GM12892 (cell line): ENCODE measurements at regions not wholly inside any gene's neighbourhood (a gene's known extent, or its start where the extent isn't known, plus 50 kb on each side); places are given as distances from the start of the nearest gene placed in this dataset.

Source experiments
- POLR2A ChIP-seq: IDR thresholded peaks from 2 replicates; pipeline ENCODE4 v1.6.1; 2011; ENCODE audit warnings: low read depth, low read length, control low read depth
- POLR2AphosphoS5 ChIP-seq: IDR thresholded peaks from 2 replicates; pipeline ENCODE4 v1.6.1; 2011; ENCODE audit warnings: low read depth, low read length, control low read depth

GRCh38 chr9:113701774-113702755 is 174.0 kb upstream of the ZNF618 start:
- TF ChIP-seq POLR2AphosphoS5 (no peak), POLR2A (no peak)
